DOHH2 (cell line): ENCODE measurements at regions not wholly inside any gene's neighbourhood (a gene's known extent, or its start where the extent isn't known, plus 50 kb on each side); places are given as distances from the start of the nearest gene placed in this dataset.

ENCODE experiments used
- H3F3A ChIP-seq: fragments of 200-600 bp; sonication (generic), shearing (Covaris generic); 2 replicates; pipeline ENCODE4 v1.6.0; 2016; ENCODE audit warnings: antibody characterized with exemption, mild to moderate bottlenecking; ENCODE audit not compliant: control insufficient read depth, insufficient read depth
- H3K27ac ChIP-seq: fragments of 200-600 bp; sonication (generic); 2 replicates; pipeline ENCODE4 v1.5.1; 2014; ENCODE audit warnings: low read depth, mild to moderate bottlenecking, low read length, moderate library complexity
- H3K27me3 ChIP-seq: fragments of 200-600 bp; sonication (generic); 2 replicates; pipeline ENCODE4 v1.6.1; 2014; ENCODE audit warnings: mild to moderate bottlenecking, low read length, mixed read lengths; ENCODE audit not compliant: control insufficient read depth
- H3K36me3 ChIP-seq: fragments of 200-600 bp; sonication (generic); 2 replicates; pipeline ENCODE4 v1.6.1; 2014; ENCODE audit warnings: mild to moderate bottlenecking, low read length, moderate library complexity, mixed read lengths; ENCODE audit not compliant: control insufficient read depth
- H3K4me1 ChIP-seq: fragments of 200-600 bp; sonication (generic); 2 replicates; pipeline ENCODE4 v1.6.1; 2014; ENCODE audit warnings: mild to moderate bottlenecking, low read length, mixed read lengths; ENCODE audit not compliant: control insufficient read depth
- H3K4me2 ChIP-seq: fragments of 200-600 bp; sonication (generic); 2 replicates; pipeline ENCODE4 v1.6.0; 2014; ENCODE audit warnings: mild to moderate bottlenecking, low read length, moderate library complexity
- H3K4me3 ChIP-seq: fragments of 200-600 bp; sonication (generic); 2 replicates; pipeline ENCODE4 v1.5.1; 2014; ENCODE audit warnings: mild to moderate bottlenecking, low read length, mixed read lengths
- H3K79me2 ChIP-seq: fragments of 200-600 bp; sonication (generic); 2 replicates; pipeline ENCODE4 v1.6.1; 2014; ENCODE audit warnings: mild to moderate bottlenecking, low read length, mixed read lengths; ENCODE audit not compliant: control insufficient read depth
- H3K9me2 ChIP-seq: fragments of 200-600 bp; sonication (generic); replicated peaks from 2 replicates; pipeline ENCODE4 v1.6.1; 2014; ENCODE audit warnings: mild to moderate bottlenecking, low read length, mixed read lengths; ENCODE audit not compliant: control insufficient read depth
- H3K9me3 ChIP-seq: fragments of 200-600 bp; sonication (generic); 2 replicates; pipeline ENCODE4 v1.6.1; 2014; ENCODE audit warnings: antibody characterized with exemption, low read length, mixed read lengths; ENCODE audit not compliant: control insufficient read depth, insufficient read depth
- H4K20me1 ChIP-seq: fragments of 200-600 bp; sonication (generic); 2 replicates; pipeline ENCODE4 v1.6.0; 2014; ENCODE audit warnings: low read depth, mild to moderate bottlenecking, antibody characterized with exemption, low read length, moderate library complexity; ENCODE audit not compliant: control insufficient read depth, insufficient read depth
- EZH2phosphoT487 ChIP-seq: fragments of 200-600 bp; sonication (generic); IDR thresholded peaks from 2 replicates; pipeline ENCODE4 v1.6.1; 2017; ENCODE audit warnings: borderline replicate concordance, mild to moderate bottlenecking, antibody characterized with exemption, low read length, moderate library complexity, mixed read lengths
- TF ChIP-seq, protein P1 (sequence below): fragments of 200-600 bp; sonication (generic); IDR thresholded peaks from one replicate; pipeline ENCODE4 v1.5.1; 2014; ENCODE audit warnings: antibody characterized with exemption, mild to moderate bottlenecking, low read depth, low read length; ENCODE audit not compliant: poor library complexity, severe bottlenecking

DNA sequence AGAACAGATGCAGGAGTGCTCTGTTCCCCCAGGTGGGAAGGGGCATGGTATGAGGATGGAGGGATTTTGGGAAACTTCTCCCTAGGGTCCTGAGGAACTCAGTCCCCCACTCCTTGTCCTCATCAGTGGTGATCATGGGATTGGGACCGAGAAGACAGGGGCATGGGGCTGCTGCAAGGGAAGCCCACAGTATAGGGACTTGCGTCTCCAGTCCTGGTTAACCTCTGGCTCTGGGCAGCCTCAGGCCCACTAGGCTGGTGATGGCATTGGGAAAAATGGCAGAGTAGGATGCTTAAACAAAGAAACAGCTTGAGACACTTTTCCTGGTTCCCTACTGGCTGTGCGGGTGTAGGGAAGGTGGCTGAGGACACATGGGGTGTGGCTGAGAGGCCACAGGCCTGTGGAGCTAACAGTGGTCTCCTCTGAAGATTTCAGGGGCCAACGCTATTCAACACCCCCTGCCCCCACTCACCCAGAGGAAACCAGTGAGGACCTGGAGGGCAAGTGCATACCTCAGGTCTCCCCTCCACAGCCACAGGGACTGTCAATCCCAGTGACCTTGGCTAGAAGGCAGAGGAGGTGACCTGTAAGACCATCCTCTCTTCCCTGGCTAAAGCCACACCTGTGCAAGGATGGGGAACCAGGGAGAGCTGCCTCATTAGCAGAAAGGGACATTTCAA lies 261.3 kb downstream of the CCSER2 start:
- H3K4me3 ChIP-seq: no peak overlapping the region
- no peaks in the 10 kb centered on the region for H3K9me2 ChIP-seq
- no peaks in the 10 kb centered on the region for H3K36me3 ChIP-seq
- H4K20me1 ChIP-seq: no peaks in the 10 kb centered on the region
- H3K4me2 ChIP-seq: no peak overlapping the region
- no peaks in the 10 kb centered on the region for H3K9me3 ChIP-seq
- H3K27ac ChIP-seq: no peak overlapping the region
- no peaks in the 10 kb centered on the region for H3F3A ChIP-seq
- H3K4me1 ChIP-seq: no peaks in the 10 kb centered on the region
- TF ChIP-seq EZH2phosphoT487: no peak
- TF ChIP-seq, protein P1, sequence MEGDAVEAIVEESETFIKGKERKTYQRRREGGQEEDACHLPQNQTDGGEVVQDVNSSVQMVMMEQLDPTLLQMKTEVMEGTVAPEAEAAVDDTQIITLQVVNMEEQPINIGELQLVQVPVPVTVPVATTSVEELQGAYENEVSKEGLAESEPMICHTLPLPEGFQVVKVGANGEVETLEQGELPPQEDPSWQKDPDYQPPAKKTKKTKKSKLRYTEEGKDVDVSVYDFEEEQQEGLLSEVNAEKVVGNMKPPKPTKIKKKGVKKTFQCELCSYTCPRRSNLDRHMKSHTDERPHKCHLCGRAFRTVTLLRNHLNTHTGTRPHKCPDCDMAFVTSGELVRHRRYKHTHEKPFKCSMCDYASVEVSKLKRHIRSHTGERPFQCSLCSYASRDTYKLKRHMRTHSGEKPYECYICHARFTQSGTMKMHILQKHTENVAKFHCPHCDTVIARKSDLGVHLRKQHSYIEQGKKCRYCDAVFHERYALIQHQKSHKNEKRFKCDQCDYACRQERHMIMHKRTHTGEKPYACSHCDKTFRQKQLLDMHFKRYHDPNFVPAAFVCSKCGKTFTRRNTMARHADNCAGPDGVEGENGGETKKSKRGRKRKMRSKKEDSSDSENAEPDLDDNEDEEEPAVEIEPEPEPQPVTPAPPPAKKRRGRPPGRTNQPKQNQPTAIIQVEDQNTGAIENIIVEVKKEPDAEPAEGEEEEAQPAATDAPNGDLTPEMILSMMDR: no peak
- no peaks in the 10 kb centered on the region for H3K79me2 ChIP-seq
- no peaks in the 10 kb centered on the region for H3K27me3 ChIP-seq

DNA sequence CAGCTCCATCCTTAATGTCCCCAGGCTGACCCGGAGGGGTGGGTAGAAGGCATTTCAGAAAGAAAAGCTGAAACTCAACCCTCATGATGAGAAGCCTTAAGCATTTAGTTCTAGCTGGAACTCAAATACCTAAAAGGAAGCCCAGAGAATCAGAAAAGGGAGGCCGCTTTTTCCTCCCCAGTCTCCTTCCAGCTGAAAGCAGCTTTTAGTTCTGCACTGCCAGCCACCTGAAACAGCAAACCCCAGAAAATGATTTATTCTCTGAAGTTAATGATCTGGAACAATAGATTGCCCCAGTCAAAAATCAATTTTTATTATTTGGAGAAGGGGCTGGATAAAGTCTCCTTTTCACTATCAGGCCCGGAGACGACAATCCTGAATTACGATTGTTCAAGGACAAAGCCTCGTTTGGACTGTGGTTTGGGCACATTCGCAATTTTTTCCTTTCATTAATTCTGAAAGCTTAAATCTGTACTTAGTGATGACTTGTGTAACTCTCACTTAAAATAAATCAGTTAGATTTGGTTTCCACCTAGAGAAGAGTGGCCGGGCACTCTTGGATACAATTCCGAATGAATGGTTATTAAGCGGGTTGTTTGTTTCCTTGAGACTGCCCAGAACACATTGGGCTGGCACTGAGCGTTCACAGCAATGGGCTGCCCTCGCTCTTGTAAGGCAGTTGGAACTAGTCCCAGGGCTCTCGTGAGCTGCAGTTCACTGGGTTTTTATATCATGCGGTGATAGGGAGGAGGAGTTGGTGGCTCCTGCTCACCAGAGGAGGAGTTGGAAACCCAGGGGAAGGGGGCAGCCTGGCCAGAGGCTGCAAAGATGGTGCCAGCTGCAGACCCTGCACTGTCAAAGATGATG lies 262.2 kb downstream of the CCSER2 start:
- no peaks in the 10 kb centered on the region for H3K27me3 ChIP-seq
- H3K4me2 ChIP-seq: no peak overlapping the region
- H3K36me3 ChIP-seq: no peaks in the 10 kb centered on the region
- no peak overlapping the region for H3K4me3 ChIP-seq
- H3K27ac ChIP-seq: no peak overlapping the region
- no peaks in the 10 kb centered on the region for H3K9me3 ChIP-seq
- no peaks in the 10 kb centered on the region for H3K4me1 ChIP-seq
- no peaks in the 10 kb centered on the region for H3K79me2 ChIP-seq
- no peaks in the 10 kb centered on the region for H3F3A ChIP-seq
- H3K9me2 ChIP-seq: no peaks in the 10 kb centered on the region
- H4K20me1 ChIP-seq: no peaks in the 10 kb centered on the region
- TF ChIP-seq, protein P1: no peak
- no peak for TF ChIP-seq EZH2phosphoT487

DNA sequence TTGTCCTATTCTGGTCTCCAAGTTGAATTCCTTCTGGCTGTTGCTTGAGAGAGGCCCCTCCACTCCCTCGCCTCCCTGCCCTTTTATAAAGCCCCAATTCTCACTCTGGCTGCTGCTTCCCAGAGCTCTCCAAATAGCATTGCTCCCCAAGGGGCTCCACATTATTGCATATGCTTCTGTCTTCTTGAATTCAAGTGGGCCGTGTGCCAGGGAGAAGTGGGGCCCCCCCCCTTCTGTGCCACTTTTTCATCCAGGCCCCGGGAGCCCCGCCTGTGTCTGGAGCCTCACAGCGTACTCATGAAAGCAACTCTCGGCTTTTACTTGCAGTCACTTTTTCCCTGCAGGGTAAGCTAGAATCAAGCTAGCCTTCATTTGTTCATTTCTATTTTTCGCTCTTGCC lies 265.1 kb downstream of the CCSER2 start:
- Histone ChIP-seq H3K27me3 (no peaks in the 10 kb centered on the region), H3K79me2 (no peaks in the 10 kb centered on the region), H3K27ac (no peak overlapping the region), H3K4me3 (no peak overlapping the region), H3K36me3 (no peaks in the 10 kb centered on the region), H3K4me1 (no peaks in the 10 kb centered on the region), H4K20me1 (no peaks in the 10 kb centered on the region), H3F3A (no peaks in the 10 kb centered on the region), H3K9me2 (no peaks in the 10 kb centered on the region), H3K9me3 (no peaks in the 10 kb centered on the region; the same call in 1 of the 2 replicates), H3K4me2 (no peak overlapping the region)
- no peak for TF ChIP-seq EZH2phosphoT487
- TF ChIP-seq, protein P1: no peak
